WERI-Rb-1 (cell line): ENCODE measurements at regions not wholly inside any gene's neighbourhood (a gene's known extent, or its start where the extent isn't known, plus 50 kb on each side); places are given as distances from the start of the nearest gene placed in this dataset.

Source experiments
- DNase-seq: peaks from one replicate; pipeline ENCODE4 v3.0.0-alpha.2; 2020
- H3K27ac ChIP-seq: fragments of 250-450 bp; sonication (Bioruptor Pico); 2 replicates; pipeline ENCODE4 v1.5.1; 2020; ENCODE audit warnings: mild to moderate bottlenecking, moderate library complexity
- H3K27me3 ChIP-seq: fragments of 250-450 bp; sonication (Bioruptor Pico); 2 replicates; pipeline ENCODE4 v1.5.1; 2021; ENCODE audit warnings: mild to moderate bottlenecking, low read depth, moderate library complexity; ENCODE audit not compliant: insufficient read depth, severe bottlenecking
- H3K36me3 ChIP-seq: fragments of 250-450 bp; sonication (Bioruptor Pico); 2 replicates; pipeline ENCODE4 v1.5.1; 2020; ENCODE audit warnings: mild to moderate bottlenecking, moderate library complexity
- H3K4me3 ChIP-seq: 2 replicates; pipeline ENCODE4 v1.5.1; 2011; ENCODE audit warnings: low read depth, mild to moderate bottlenecking, control low read depth, low read length
- H3K9me3 ChIP-seq: fragments of 250-450 bp; sonication (Bioruptor Pico); 2 replicates; pipeline ENCODE4 v1.5.1; 2021; ENCODE audit warnings: mild to moderate bottlenecking, moderate library complexity; ENCODE audit not compliant: severe bottlenecking
- TF ChIP-seq, protein P1 (sequence below): IDR thresholded peaks from 2 replicates; pipeline ENCODE4 v1.5.1; 2011; ENCODE audit warnings: low read depth, mild to moderate bottlenecking, control low read depth, inconsistent platforms, low read length

DNA sequence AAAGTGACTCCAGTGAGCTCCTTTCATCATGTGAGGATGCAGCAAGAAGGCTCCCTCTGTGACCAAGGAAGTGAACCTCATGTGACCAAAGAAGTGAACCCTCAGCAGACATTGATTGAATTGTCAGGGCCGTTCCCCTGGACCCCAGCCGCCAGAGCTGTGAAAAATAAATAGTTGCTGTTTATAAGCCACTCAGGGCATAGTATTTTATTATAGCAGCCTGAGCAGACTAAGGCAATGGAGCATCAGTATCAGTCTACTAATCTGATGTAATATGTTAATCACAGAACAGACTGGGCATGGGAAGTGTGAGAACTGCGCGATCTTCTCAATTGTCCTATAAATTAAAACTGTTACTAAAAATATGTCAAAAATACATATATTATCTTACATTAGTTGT, 384.5 kb upstream of the PRKCQ start:
- Histone ChIP-seq H3K36me3 (no peaks in the 10 kb centered on the region), H3K27me3 (no peaks in the 10 kb centered on the region), H3K4me3 (no peak overlapping the region), H3K9me3 (no peaks in the 10 kb centered on the region), H3K27ac (no peak overlapping the region)
- no peak for DNase-seq
- TF ChIP-seq, protein P1, sequence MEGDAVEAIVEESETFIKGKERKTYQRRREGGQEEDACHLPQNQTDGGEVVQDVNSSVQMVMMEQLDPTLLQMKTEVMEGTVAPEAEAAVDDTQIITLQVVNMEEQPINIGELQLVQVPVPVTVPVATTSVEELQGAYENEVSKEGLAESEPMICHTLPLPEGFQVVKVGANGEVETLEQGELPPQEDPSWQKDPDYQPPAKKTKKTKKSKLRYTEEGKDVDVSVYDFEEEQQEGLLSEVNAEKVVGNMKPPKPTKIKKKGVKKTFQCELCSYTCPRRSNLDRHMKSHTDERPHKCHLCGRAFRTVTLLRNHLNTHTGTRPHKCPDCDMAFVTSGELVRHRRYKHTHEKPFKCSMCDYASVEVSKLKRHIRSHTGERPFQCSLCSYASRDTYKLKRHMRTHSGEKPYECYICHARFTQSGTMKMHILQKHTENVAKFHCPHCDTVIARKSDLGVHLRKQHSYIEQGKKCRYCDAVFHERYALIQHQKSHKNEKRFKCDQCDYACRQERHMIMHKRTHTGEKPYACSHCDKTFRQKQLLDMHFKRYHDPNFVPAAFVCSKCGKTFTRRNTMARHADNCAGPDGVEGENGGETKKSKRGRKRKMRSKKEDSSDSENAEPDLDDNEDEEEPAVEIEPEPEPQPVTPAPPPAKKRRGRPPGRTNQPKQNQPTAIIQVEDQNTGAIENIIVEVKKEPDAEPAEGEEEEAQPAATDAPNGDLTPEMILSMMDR = no peak

DNA sequence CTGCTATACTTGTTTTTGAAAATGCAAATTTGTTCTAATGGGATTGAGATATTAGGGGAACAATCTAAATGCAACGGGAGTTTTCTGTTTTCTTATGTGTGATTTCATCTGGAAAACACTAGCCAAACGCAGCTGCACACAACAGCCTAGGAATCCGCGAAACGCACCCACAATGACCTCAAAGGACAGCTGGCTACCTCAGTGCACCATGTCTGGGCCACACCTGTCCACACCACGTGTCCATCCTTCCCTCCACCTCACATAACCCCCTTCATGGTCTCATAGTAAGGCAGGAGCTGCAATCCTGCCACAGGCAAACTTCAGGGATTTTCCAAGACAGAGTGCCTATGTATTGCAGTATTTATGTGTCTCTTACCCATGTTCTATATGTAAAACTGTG, 382.5 kb upstream of the PRKCQ start:
- TF ChIP-seq, protein P1 = no peak
- H3K36me3 ChIP-seq = no peaks in the 10 kb centered on the region
- H3K27ac ChIP-seq = no peak overlapping the region
- H3K9me3 ChIP-seq = no peaks in the 10 kb centered on the region
- no peak overlapping the region for H3K4me3 ChIP-seq
- DNase-seq = no peak
- H3K27me3 ChIP-seq = no peaks in the 10 kb centered on the region

DNA sequence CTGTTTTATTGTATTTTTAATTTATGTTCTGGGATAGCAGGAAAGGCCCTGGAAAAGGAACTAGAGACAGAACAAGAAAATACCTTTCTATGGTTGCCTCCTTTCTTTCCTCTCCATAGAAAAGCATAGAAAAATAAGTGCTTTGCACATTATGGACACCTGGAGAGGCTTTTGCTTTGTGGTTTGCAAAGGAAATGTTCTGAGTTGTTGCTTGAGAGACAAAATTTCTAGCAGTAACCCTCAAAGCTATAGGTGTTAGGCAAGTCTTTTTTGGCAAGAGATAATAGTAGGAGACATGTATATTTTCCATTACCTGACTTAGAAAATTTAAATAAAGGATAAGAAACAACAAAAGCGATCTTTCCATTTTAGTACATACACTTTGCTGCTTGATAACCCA, 378.6 kb upstream of the PRKCQ start:
- Histone ChIP-seq H3K9me3 (no peaks in the 10 kb centered on the region), H3K4me3 (no peak overlapping the region), H3K27me3 (no peaks in the 10 kb centered on the region), H3K36me3 (no peaks in the 10 kb centered on the region), H3K27ac (no peak overlapping the region)
- no peak for DNase-seq
- TF ChIP-seq, protein P1 = no peak

DNA sequence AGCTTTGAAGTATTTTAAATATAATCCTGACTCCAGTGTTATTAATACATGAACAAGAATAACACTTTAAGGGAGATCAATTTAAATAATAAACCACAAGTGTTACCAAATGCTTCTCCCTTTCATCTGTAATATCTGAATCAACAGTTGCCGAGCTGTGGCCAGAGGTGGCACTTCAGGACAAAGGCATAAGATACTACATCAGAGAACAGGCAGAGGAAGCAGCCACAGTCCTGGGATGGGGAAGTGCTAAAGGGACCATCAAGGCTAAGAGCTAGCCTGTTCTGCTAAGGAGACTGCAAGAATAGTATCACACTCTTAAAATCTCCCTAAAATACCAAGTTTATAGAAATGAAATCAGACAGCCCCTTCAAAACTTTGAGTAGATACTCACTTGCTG, 378.2 kb upstream of the PRKCQ start:
- Histone ChIP-seq H3K4me3 (no peak overlapping the region), H3K36me3 (no peaks in the 10 kb centered on the region), H3K9me3 (no peaks in the 10 kb centered on the region), H3K27me3 (no peaks in the 10 kb centered on the region), H3K27ac (no peak overlapping the region)
- no peak for DNase-seq
- TF ChIP-seq, protein P1 = no peak

DNA sequence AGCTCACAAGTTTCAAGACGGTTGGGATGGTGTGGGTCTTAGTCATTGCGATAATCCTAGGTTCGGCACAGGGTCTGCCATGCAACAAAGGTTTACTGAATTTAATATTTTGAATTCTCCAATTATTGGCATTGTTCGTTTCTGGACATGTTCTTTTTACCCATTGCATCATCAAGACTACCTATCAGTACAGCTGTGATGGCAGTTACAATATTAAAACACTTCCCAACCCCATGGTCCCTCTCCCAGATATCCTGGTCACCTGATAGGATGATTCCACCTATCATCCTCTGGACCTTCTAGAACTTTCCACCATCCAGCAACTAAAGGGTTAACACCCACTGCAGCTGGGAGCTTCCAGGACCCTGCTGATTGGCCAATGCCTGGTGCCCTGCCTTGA, 377.8 kb upstream of the PRKCQ start:
- TF ChIP-seq, protein P1 = no peak
- Histone ChIP-seq H3K36me3 (no peaks in the 10 kb centered on the region), H3K27ac (no peak overlapping the region), H3K9me3 (no peaks in the 10 kb centered on the region), H3K27me3 (no peaks in the 10 kb centered on the region), H3K4me3 (no peak overlapping the region)
- DNase-seq = no peak

DNA sequence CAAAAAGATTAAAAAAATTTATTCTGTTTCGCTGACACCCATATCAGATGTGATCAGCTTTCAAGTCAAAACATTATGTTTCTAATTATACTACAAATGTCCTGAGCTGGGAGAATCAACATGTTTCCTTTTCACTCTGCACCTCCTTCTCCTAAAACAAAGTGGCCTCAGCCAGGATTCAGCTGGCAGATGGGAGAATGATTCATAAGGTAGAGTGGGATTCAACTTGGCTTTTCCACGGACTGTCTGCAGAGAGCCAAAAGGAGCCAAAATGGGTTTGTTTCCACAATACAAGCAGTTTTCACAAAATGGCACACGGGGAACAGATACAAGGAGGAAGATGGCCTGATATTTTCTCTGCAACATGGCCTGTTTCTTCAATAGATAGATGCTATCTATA, 376.5 kb upstream of the PRKCQ start:
- Histone ChIP-seq H3K27ac (no peak overlapping the region), H3K27me3 (no peaks in the 10 kb centered on the region), H3K4me3 (no peak overlapping the region), H3K36me3 (no peaks in the 10 kb centered on the region), H3K9me3 (no peaks in the 10 kb centered on the region)
- DNase-seq = no peak
- TF ChIP-seq, protein P1 = no peak
